Suprapubic skin (tissue), 4 donors: ENCODE measurements at regions not wholly inside any gene's neighbourhood (a gene's known extent, or its start where the extent isn't known, plus 50 kb on each side); places are given as distances from the start of the nearest gene placed in this dataset.

Experiments
- DNase-seq, 2 donors: peaks; one replicate each; pipeline ENCODE4 v3.0.0-alpha.2; 2019; ENCODE audit warnings: low spot score in 2 of 2
- H3K27ac ChIP-seq: fragments of 200-600 bp; sonication (generic); one replicate; pipeline ENCODE4 v1.5.1; 2019
- H3K27me3 ChIP-seq: fragments of 200-600 bp; sonication (generic); one replicate; pipeline ENCODE4 v1.5.1; 2019
- H3K36me3 ChIP-seq: fragments of 200-600 bp; sonication (generic); one replicate; pipeline ENCODE4 v1.5.1; 2019
- H3K4me1 ChIP-seq: fragments of 200-600 bp; sonication (generic); one replicate; pipeline ENCODE4 v1.5.1; 2019
- H3K4me3 ChIP-seq: fragments of 200-600 bp; sonication (generic); one replicate; pipeline ENCODE4 v1.5.1; 2019; ENCODE audit warnings: mild to moderate bottlenecking
- H3K9me3 ChIP-seq: fragments of 200-600 bp; sonication (generic); one replicate; pipeline ENCODE4 v1.5.1; 2019
- CTCF ChIP-seq, 2 donors: fragments of 200-600 bp in 1 of 2; fragments of 450-650 bp in 1 of 2; sonication (generic) in 1 of 2; IDR thresholded peaks; one replicate each; pipeline ENCODE4 v1.5.1; 2016 to 2019; ENCODE audit warnings: antibody characterized with exemption in 2 of 2, mild to moderate bottlenecking in 1 of 2, moderate library complexity in 1 of 2
- EP300 ChIP-seq: sonication (generic); formaldehyde crosslinking; IDR thresholded peaks from one replicate; pipeline ENCODE4 v1.6.1; 2017; ENCODE audit warnings: antibody characterized with exemption
- POLR2A ChIP-seq, 2 donors: fragments of 450-650 bp; IDR thresholded peaks; one replicate each; pipeline ENCODE4 v1.6.1; 2017; ENCODE audit warnings: antibody characterized with exemption in 2 of 2, mild to moderate bottlenecking in 2 of 2, moderate library complexity in 2 of 2
- POLR2AphosphoS5 ChIP-seq, 3 donors: sonication (generic); formaldehyde crosslinking; IDR thresholded peaks; one replicate each; pipeline ENCODE4 v1.6.1; 2017; ENCODE audit warnings: antibody characterized with exemption in 3 of 3
- WGBS: methylation state at CpG from one replicate; pipeline ENCODE4 v1.1.5; 2018; 5-methylcytosine and 5-hydroxymethylcytosine counted together

DNA sequence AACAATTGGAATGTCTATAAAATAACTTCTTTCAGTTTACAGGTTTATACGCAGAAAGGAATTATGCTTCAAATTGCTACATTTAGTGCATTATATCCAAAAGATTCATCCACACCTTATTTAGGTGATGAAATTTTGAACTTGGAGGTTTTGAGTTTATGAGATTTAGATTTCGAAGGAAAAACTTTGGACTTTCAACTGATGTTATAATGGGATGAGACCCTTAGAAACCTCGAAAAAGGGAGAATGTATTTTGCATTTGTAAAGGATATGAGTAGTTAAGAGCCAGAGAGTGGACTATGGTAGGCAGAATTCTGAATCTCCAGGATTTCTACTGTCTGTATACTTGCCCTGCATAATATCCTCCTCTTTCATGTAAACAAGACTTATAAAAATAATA is 851.6 kb upstream of the MGAT4C start:
- Histone ChIP-seq H3K4me1 (no peaks in the 10 kb centered on the region), H3K9me3 (no peaks in the 10 kb centered on the region), H3K27ac (no peak overlapping the region), H3K4me3 (no peak overlapping the region), H3K27me3 (no peaks in the 10 kb centered on the region), H3K36me3 (no peaks in the 10 kb centered on the region)
- 68% methylated on average over 3 of the region's 3 CpGs for WGBS
- no peak for DNase-seq
- TF ChIP-seq CTCF (IDR thresholded peaks at IDR 0.05) (no peak), POLR2A (IDR thresholded peaks at IDR 0.05) (no peak), POLR2AphosphoS5 (IDR thresholded peaks at IDR 0.05) (no peak), EP300 (no peak)

- WGBS = 63% methylated on average over 3 of the region's 3 CpGs
- Histone ChIP-seq H3K9me3 (no peaks in the 10 kb centered on the region), H3K36me3 (no peaks in the 10 kb centered on the region), H3K4me1 (no peaks in the 10 kb centered on the region), H3K27me3 (no peaks in the 10 kb centered on the region), H3K4me3 (no peak overlapping the region), H3K27ac (no peak overlapping the region)
- no peak for TF ChIP-seq POLR2A (IDR thresholded peaks at IDR 0.05)
- TF ChIP-seq CTCF (IDR thresholded peaks at IDR 0.05) = no peak
- TF ChIP-seq EP300 = no peak
- TF ChIP-seq POLR2AphosphoS5 (IDR thresholded peaks at IDR 0.05) = no peak
- no peak for DNase-seq
Observed at GRCh38 chr12:87107270-87107669, 851.1 kb upstream of the MGAT4C start.

DNA sequence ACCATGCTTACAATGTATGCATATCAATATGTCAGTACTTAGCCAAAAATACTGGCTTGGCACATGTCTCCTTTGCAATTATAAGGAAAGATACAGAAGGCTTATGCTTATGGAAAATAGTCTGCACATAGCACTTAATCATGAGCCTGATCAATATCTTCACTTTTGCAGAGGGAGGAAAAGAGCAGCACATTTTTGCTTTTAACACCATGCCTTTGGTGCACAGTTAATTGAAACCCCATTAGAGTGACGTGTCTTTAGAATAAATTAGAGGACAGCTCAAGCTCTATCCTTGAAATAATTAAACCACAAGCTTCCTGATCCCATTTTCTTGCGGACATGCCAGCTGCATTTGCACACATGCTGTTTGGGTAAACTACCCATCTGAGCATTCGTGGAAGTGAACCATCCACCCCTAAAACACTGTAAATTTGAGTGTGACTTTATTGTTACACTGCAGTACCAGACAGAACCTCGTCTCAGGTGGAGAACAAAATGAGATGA is 839.9 kb upstream of the MGAT4C start:
- Histone ChIP-seq H3K4me3 (no peak overlapping the region), H3K27ac (no peak overlapping the region), H3K27me3 (no peaks in the 10 kb centered on the region), H3K4me1 (no peaks in the 10 kb centered on the region), H3K9me3 (no peaks in the 10 kb centered on the region), H3K36me3 (no peaks in the 10 kb centered on the region)
- WGBS = 68% methylated on average over 4 of the region's 4 CpGs
- no peak for DNase-seq
- TF ChIP-seq EP300 = no peak
- TF ChIP-seq POLR2AphosphoS5 (IDR thresholded peaks at IDR 0.05) = no peak
- no peak for TF ChIP-seq CTCF (IDR thresholded peaks at IDR 0.05)
- TF ChIP-seq POLR2A (IDR thresholded peaks at IDR 0.05) = no peak

GRCh38 chr12:87094356-87094755 is 838.2 kb upstream of the MGAT4C start:
- 88% methylated on average over 3 of the region's 3 CpGs for WGBS
- H3K36me3 ChIP-seq = no peaks in the 10 kb centered on the region
- DNase-seq = no peak
- no peak for TF ChIP-seq POLR2A (IDR thresholded peaks at IDR 0.05)
- TF ChIP-seq POLR2AphosphoS5 (IDR thresholded peaks at IDR 0.05) = no peak
- TF ChIP-seq CTCF (IDR thresholded peaks at IDR 0.05) = no peak
- TF ChIP-seq EP300 = no peak
- no peak overlapping the region for H3K4me3 ChIP-seq
- no peaks in the 10 kb centered on the region for H3K27me3 ChIP-seq
- H3K27ac ChIP-seq = no peak overlapping the region
- no peaks in the 10 kb centered on the region for H3K4me1 ChIP-seq
- H3K9me3 ChIP-seq = no peaks in the 10 kb centered on the region

GRCh38 chr12:87092421-87092820 is 836.2 kb upstream of the MGAT4C start:
- no peak for TF ChIP-seq CTCF (IDR thresholded peaks at IDR 0.05)
- TF ChIP-seq EP300 = no peak
- TF ChIP-seq POLR2AphosphoS5 (IDR thresholded peaks at IDR 0.05) = no peak
- TF ChIP-seq POLR2A (IDR thresholded peaks at IDR 0.05) = no peak
- H3K36me3 ChIP-seq = no peaks in the 10 kb centered on the region
- no peaks in the 10 kb centered on the region for H3K4me1 ChIP-seq
- H3K27ac ChIP-seq = no peak overlapping the region
- no peaks in the 10 kb centered on the region for H3K9me3 ChIP-seq
- no peak for DNase-seq
- 91% methylated on average over 1 of the region's 1 CpG for WGBS
- no peaks in the 10 kb centered on the region for H3K27me3 ChIP-seq
- H3K4me3 ChIP-seq = no peak overlapping the region
